ENCODE measurements at regions not wholly inside any gene's neighbourhood (a gene's known extent, or its start where the extent isn't known, plus 50 kb on each side); places are given as distances from the start of the nearest gene placed in this dataset.

- H3K27me3 Mint-ChIP-seq (ENCODE audit: insufficient read depth, unreplicated experiment): no peaks in the 10 kb centered on the region
- H3K4me1 Mint-ChIP-seq (ENCODE audit: insufficient read depth, unreplicated experiment): peaks cover 4% of the 10 kb centered on the region
- intact Hi-C loops (cut with micrococcal nuclease): no loop called here
- no peak overlapping the region for H3K4me3 Mint-ChIP-seq (ENCODE audit: unreplicated experiment)
- no peaks in the 10 kb centered on the region for H3K36me3 Mint-ChIP-seq (ENCODE audit: insufficient read depth, unreplicated experiment)
- TF ChIP-seq, protein P1, sequence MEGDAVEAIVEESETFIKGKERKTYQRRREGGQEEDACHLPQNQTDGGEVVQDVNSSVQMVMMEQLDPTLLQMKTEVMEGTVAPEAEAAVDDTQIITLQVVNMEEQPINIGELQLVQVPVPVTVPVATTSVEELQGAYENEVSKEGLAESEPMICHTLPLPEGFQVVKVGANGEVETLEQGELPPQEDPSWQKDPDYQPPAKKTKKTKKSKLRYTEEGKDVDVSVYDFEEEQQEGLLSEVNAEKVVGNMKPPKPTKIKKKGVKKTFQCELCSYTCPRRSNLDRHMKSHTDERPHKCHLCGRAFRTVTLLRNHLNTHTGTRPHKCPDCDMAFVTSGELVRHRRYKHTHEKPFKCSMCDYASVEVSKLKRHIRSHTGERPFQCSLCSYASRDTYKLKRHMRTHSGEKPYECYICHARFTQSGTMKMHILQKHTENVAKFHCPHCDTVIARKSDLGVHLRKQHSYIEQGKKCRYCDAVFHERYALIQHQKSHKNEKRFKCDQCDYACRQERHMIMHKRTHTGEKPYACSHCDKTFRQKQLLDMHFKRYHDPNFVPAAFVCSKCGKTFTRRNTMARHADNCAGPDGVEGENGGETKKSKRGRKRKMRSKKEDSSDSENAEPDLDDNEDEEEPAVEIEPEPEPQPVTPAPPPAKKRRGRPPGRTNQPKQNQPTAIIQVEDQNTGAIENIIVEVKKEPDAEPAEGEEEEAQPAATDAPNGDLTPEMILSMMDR (IDR thresholded peaks at IDR 0.05; ENCODE audit: unreplicated experiment): no peak
- POLR2A ChIA-PET: interaction anchor here (0.8 kb wide), 1 partner anchor 36 kb away, joined by 3 read pairs; no protein-coding TSS in a partner anchor
- BruUV-seq (replicated peaks): no TSS peak
- no peaks in the 10 kb centered on the region for H3K9me3 Mint-ChIP-seq (ENCODE audit: unreplicated experiment)
- no peak for DNase-seq (ENCODE audit: unreplicated experiment)
- CTCF ChIA-PET: interaction anchor here (0.8 kb wide), 1 partner anchor 132 kb away, joined by 5 read pairs; no protein-coding TSS in a partner anchor
- H3K27ac Mint-ChIP-seq (ENCODE audit: low read depth, unreplicated experiment): no peak overlapping the region
These were observed 193.1 kb upstream of the TBX3 start for GRCh38 chr12:114876968-114877680.

- CTCF ChIA-PET: no interaction called here
- Mint-ChIP-seq H3K4me3 (ENCODE audit: unreplicated experiment) (no peak overlapping the region), H3K27me3 (ENCODE audit: insufficient read depth, unreplicated experiment) (no peaks in the 10 kb centered on the region), H3K9me3 (ENCODE audit: unreplicated experiment) (no peaks in the 10 kb centered on the region), H3K4me1 (ENCODE audit: insufficient read depth, unreplicated experiment) (peaks cover 4% of the 10 kb centered on the region), H3K36me3 (ENCODE audit: insufficient read depth, unreplicated experiment) (no peaks in the 10 kb centered on the region), H3K27ac (ENCODE audit: low read depth, unreplicated experiment) (no peak overlapping the region)
- no peak for DNase-seq (ENCODE audit: unreplicated experiment)
- BruUV-seq (replicated peaks): no TSS peak
- POLR2A ChIA-PET: no interaction called here
- intact Hi-C loops (cut with micrococcal nuclease): no loop called here
- TF ChIP-seq, protein P1 (IDR thresholded peaks at IDR 0.05; ENCODE audit: unreplicated experiment): no peak
These were observed 191.3 kb upstream of the TBX3 start for GRCh38 chr12:114875313-114875712.

- H3K9me3 Mint-ChIP-seq (ENCODE audit: unreplicated experiment): no peaks in the 10 kb centered on the region
- POLR2A ChIA-PET: no interaction called here
- intact Hi-C loops (cut with micrococcal nuclease): no loop called here
- DNase-seq (ENCODE audit: unreplicated experiment): no peak
- TF ChIP-seq, protein P1 (IDR thresholded peaks at IDR 0.05; ENCODE audit: unreplicated experiment): no peak
- no peaks in the 10 kb centered on the region for H3K36me3 Mint-ChIP-seq (ENCODE audit: insufficient read depth, unreplicated experiment)
- CTCF ChIA-PET: interaction anchor here (1.0 kb wide), 1 partner anchor 19 kb away, joined by 3 read pairs; no protein-coding TSS in a partner anchor
- H3K4me3 Mint-ChIP-seq (ENCODE audit: unreplicated experiment): no peak overlapping the region
- H3K4me1 Mint-ChIP-seq (ENCODE audit: insufficient read depth, unreplicated experiment): no peaks in the 10 kb centered on the region
- no TSS peak for BruUV-seq (replicated peaks)
- no peak overlapping the region for H3K27ac Mint-ChIP-seq (ENCODE audit: low read depth, unreplicated experiment)
- no peaks in the 10 kb centered on the region for H3K27me3 Mint-ChIP-seq (ENCODE audit: insufficient read depth, unreplicated experiment)
These were observed 189.7 kb upstream of the TBX3 start for GRCh38 chr12:114873656-114874055.

DNA sequence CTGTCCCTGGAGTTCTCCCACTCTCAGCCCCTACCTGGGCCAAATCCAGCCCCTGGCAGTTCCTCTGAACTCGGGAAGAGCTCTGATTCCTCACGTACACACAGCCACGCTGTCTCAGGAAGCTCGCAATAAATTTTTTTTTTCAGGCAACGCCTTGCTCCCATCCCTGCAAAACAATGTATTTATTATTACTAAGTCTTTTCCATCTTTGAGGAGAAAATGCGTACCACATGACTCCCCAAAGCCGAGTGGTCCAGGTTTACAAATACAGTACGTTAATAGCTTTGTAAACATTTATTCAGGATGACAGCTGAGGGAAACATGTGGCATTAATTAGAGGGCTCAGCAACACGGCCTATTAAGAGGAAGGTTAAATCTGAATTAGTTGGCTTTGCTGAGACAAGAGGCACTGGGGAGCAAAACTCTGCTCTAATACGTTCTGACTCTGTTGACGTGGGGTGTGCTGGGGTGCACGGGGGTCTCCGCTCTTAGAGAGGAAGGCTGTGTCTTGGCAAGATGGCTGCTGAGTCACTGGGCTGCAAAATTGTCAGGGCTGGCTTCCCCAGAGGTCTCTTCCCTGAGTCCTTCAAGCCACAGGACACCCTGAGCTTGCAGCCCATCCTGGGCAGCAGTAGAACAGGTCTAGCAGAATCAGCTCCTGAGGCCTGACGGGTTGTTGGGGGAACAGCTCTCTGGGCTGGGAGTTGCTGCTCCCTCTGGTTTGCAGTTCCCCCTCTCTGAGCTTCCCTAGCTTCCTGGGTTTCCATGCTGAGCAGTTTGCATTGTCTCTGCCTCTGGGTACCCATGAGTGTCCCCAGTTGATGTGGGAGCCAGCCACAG lies 185.2 kb upstream of the TBX3 start:
- intact Hi-C loops (cut with micrococcal nuclease): no loop called here
- CTCF ChIA-PET: no interaction called here
- H3K4me1 Mint-ChIP-seq (ENCODE audit: insufficient read depth, unreplicated experiment): no peaks in the 10 kb centered on the region
- BruUV-seq (replicated peaks): no TSS peak
- TF ChIP-seq, protein P1 (IDR thresholded peaks at IDR 0.05; ENCODE audit: unreplicated experiment): no peak
- H3K36me3 Mint-ChIP-seq (ENCODE audit: insufficient read depth, unreplicated experiment): no peaks in the 10 kb centered on the region
- no peak overlapping the region for H3K4me3 Mint-ChIP-seq (ENCODE audit: unreplicated experiment)
- no peaks in the 10 kb centered on the region for H3K27me3 Mint-ChIP-seq (ENCODE audit: insufficient read depth, unreplicated experiment)
- H3K27ac Mint-ChIP-seq (ENCODE audit: low read depth, unreplicated experiment): no peak overlapping the region
- DNase-seq (ENCODE audit: unreplicated experiment): no peak
- H3K9me3 Mint-ChIP-seq (ENCODE audit: unreplicated experiment): no peaks in the 10 kb centered on the region
- POLR2A ChIA-PET: no interaction called here
